Natural killer cell treated with Interleukin-12 subunit alpha and Interleukin-12 subunit beta and Interleukin-15 and Interleukin-18, amount 100 ng/mL, for 72 hours (primary cell): ENCODE measurements at regions not wholly inside any gene's neighbourhood (a gene's known extent, or its start where the extent isn't known, plus 50 kb on each side); places are given as distances from the start of the nearest gene placed in this dataset.
"Not testable (repeated sequence)": the region's sequence is repeated elsewhere in the genome, so short reads cannot be mapped to it uniquely, and the experiment has no call there.

ENCODE experiments used
- ATAC-seq, 2 donors: fragments of 150-1000 bp; cut with Tn5 transposase in 1 of 2; sonication (Bioruptor Pico), chemical (Tn5 transposase) in 1 of 2; 2 replicates each; pipeline ENCODE4 v1.10.0; 2021
- DNase-seq: peaks from one replicate; pipeline ENCODE4 v3.0.0; 2022; ENCODE audit warnings: low spot score
- H3K27ac Mint-ChIP-seq, 2 donors: 1 replicate in 1 of 2; 2 replicates in 1 of 2; pipeline ENCODE4 v1.8.0; 2022; ENCODE audit warnings: mixed read lengths in 2 of 2, mild to moderate bottlenecking in 1 of 2, moderate library complexity in 1 of 2
- H3K27me3 Mint-ChIP-seq, 2 donors: 1 replicate in 1 of 2; 2 replicates in 1 of 2; pipeline ENCODE4 v1.8.0; 2022; ENCODE audit warnings: mixed read lengths in 2 of 2
- H3K36me3 Mint-ChIP-seq: one replicate; pipeline ENCODE4 v1.8.0; 2022; ENCODE audit warnings: mixed read lengths
- H3K4me1 Mint-ChIP-seq, 2 donors: 1 replicate in 1 of 2; 2 replicates in 1 of 2; pipeline ENCODE4 v1.8.0; 2022; ENCODE audit warnings: low read depth in 2 of 2, mixed read lengths in 2 of 2, mild to moderate bottlenecking in 1 of 2
- H3K4me3 Mint-ChIP-seq: one replicate; pipeline ENCODE4 v1.8.0; 2022; ENCODE audit warnings: mixed read lengths
- H3K9me3 Mint-ChIP-seq: 2 replicates; pipeline ENCODE4 v1.8.0; 2022; ENCODE audit warnings: mixed read lengths

DNA sequence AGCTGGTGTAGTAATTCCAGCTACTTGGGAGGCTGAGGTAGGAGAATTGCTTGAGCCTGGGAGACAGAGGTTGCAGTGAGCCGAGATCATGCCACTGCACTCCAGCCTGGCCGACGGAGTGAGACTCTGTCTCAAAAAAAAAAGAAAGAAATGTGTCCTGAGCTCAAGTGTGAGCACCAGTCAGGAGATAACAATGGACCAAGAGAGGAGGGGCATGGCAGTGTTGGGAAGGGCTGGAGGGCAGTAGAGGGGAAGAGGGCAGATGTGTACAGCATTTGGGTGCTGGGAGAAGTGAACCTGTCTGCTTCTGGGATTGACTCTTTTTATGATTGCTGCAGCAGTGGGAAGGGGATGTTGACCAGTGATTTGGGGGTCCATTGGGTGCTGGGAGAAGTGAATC, 105.3 kb upstream of the MPHOSPH6 start:
- not testable (repeated sequence) for H3K4me1 Mint-ChIP-seq, H3K9me3 Mint-ChIP-seq, H3K36me3 Mint-ChIP-seq, H3K27ac Mint-ChIP-seq, H3K4me3 Mint-ChIP-seq, DNase-seq, ATAC-seq
- peaks cover 16 to 20% of the 10 kb centered on the region in 2 donors for H3K27me3 Mint-ChIP-seq

- no peaks in the 10 kb centered on the region for H3K9me3 Mint-ChIP-seq
- no peaks in the 10 kb centered on the region for H3K36me3 Mint-ChIP-seq
- no peak overlapping the region for H3K4me3 Mint-ChIP-seq
- no peaks in the 10 kb centered on the region for H3K4me1 Mint-ChIP-seq
- no peak for DNase-seq
- H3K27ac Mint-ChIP-seq, result no peak overlapping the region
- ATAC-seq, result no peak
- H3K27me3 Mint-ChIP-seq, result peaks cover 28 to 39% of the 10 kb centered on the region in 2 donors
Measured at GRCh38 chr16:82271636-82272035, 101.6 kb upstream of the MPHOSPH6 start.

DNA sequence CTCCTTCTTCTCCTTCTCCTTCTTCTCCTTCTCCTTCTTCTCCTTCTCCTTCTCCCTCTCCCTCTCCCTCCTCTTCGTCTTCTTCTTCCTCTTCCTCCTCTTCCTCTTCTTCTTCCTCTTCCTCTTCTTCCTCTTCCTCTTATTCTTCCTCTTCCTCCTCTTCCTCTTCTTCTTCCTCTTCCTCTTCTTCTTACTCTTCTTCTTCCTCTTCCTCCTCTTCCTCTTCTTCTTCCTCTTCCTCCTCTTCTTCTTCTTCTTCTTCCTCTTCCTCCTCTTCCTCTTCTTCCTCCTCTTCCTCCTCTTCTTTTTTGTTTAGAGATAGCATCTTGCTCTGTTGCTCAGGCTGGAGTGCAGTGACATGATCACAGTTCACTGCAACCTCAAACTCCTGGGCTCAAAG, 97.7 kb upstream of the MPHOSPH6 start:
- peaks cover 39 to 46% of the 10 kb centered on the region in 2 donors for H3K27me3 Mint-ChIP-seq
- H3K27ac Mint-ChIP-seq, ATAC-seq, H3K4me1 Mint-ChIP-seq, H3K4me3 Mint-ChIP-seq, H3K36me3 Mint-ChIP-seq, DNase-seq, H3K9me3 Mint-ChIP-seq: not testable (repeated sequence)

DNA sequence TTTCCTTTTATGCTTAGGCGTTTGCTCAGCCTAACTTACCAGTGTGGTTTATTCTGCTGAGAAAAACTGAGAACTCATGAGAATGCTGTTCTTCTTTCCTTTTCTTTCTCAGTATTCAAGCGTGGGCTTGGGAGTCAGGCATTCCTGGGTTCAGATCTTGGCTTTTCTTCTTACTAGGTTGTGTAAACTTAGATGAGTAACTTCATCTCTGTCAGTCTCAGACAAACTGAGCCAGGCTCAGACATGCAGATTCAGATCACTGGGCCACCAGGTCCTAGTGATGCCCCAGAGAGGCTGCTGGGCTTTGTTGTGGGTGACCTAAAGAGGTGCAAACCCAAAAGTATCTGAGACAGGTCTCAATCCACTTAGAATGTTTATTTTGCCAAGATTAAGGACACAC, 95.8 kb upstream of the MPHOSPH6 start:
- Mint-ChIP-seq H3K27ac (no peak overlapping the region), H3K36me3 (peaks cover 2% of the 10 kb centered on the region), H3K27me3 (peaks cover 34 to 36% of the 10 kb centered on the region in 2 donors), H3K4me1 (peaks cover 0 to 3% of the 10 kb centered on the region in 2 donors), H3K9me3 (no peaks in the 10 kb centered on the region), H3K4me3 (no peak overlapping the region)
- DNase-seq (no peak), ATAC-seq (peak in 1 of 2 donors; percentile 49)

GRCh38 chr16:82264756-82265155, 94.7 kb upstream of the MPHOSPH6 start:
- peaks cover 34 to 35% of the 10 kb centered on the region in 2 donors for H3K27me3 Mint-ChIP-seq
- H3K4me3 Mint-ChIP-seq, result no peak overlapping the region
- H3K36me3 Mint-ChIP-seq, result peaks cover 10% of the 10 kb centered on the region
- peaks cover 8% of the 10 kb centered on the region for H3K9me3 Mint-ChIP-seq
- H3K4me1 Mint-ChIP-seq, result peaks cover 5 to 8% of the 10 kb centered on the region in 2 donors
- no peak for DNase-seq
- no peak overlapping the region for H3K27ac Mint-ChIP-seq
- ATAC-seq, result no peak

DNA sequence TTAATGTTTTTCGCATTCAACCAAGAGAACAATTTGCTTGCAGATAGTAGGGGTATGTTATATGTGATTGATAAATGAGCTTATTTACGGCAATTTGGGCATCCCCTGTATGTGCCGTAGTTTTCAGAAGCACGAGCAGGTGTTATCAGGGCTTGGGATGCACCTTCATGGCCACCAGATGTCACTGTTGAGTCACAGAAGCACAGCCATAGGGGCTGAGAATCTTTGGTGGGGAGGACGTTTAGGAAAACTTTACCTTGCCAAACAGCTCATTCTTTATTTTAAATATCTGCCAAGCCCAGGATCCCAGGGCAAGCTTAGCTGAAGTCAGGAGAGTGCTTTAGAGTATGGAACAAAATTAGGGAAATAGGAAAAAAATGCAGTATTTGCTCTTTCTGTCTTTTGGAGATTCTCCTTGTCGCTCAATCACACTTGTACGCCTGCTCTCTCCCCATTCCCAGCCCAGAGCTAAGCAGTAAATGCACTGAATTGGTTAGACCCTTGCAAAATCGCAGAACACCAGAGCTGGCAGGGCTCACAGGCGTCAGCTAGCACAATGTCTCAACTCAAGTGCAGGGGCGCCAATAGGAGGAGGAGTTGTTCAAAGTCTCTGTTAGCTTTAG, 93.6 kb upstream of the MPHOSPH6 start:
- Mint-ChIP-seq H3K36me3 (peaks cover 10% of the 10 kb centered on the region), H3K4me3 (no peak overlapping the region), H3K4me1 (peaks cover 5 to 8% of the 10 kb centered on the region in 2 donors), H3K9me3 (peaks cover 8% of the 10 kb centered on the region), H3K27me3 (peaks cover 34 to 39% of the 10 kb centered on the region in 2 donors), H3K27ac (no peak overlapping the region)
- ATAC-seq, result peak; percentile 74 to 79
- no peak for DNase-seq

DNA sequence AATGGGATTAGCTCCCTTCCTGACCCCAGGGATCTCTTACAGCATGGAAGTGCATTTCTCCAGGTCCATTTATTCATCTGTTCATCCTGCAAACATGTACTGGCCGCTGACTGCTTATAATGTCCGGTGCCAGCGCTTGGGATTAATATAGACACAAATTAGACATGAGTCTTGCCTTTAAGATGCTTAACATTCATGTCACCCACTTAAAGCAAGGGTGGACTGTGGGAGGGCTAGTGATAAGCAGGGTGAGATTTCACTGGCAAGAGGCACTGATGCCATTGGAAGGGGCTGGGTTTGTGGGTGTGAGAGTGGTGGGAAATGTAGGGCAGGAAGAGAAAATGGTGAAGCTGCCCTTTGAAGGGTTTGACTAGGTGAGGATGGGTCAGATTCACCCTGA, 92.2 kb upstream of the MPHOSPH6 start:
- H3K4me1 Mint-ChIP-seq, result peaks cover 5 to 8% of the 10 kb centered on the region in 2 donors
- H3K27ac Mint-ChIP-seq, result no peak overlapping the region
- DNase-seq (no peak), ATAC-seq (no peak)
- H3K36me3 Mint-ChIP-seq, result peaks cover 10% of the 10 kb centered on the region
- H3K9me3 Mint-ChIP-seq, result peaks cover 8% of the 10 kb centered on the region
- no peak overlapping the region for H3K4me3 Mint-ChIP-seq
- peaks cover 30 to 36% of the 10 kb centered on the region in 2 donors for H3K27me3 Mint-ChIP-seq

DNA sequence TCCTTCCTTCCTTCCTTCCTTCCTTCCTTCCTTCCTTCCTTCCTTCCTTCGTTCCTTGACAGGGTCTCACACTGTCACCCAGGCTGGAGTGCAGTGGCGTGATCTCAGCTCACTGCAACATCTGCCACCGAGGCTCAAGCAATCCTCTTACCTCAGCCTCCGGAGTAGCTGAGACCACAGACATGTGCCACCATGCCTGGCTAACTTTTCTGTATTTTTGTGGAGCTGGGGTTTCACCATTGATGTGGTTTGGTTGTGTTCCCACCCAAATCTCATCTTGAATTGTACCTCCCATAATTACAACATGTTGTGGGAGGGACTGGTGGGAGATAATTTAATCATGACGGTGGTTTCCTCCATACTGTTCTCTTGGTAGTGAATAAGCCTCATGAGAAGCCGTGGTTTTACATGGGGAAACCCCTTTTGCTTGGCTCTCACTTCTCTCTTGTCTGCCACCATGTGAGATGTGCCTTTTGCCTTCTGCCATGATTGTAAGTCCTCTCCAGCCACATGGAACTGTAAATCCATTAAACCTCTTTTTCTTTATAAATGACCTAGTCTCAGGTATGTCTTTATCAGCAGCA, 90.3 kb upstream of the MPHOSPH6 start:
- H3K4me1 Mint-ChIP-seq, result peaks cover 5 to 8% of the 10 kb centered on the region in 2 donors
- H3K27me3 Mint-ChIP-seq, result peaks cover 28 to 29% of the 10 kb centered on the region in 2 donors
- no peak overlapping the region for H3K4me3 Mint-ChIP-seq
- peaks cover 10% of the 10 kb centered on the region for H3K36me3 Mint-ChIP-seq
- ATAC-seq (peak in 1 of 2 donors; percentile 38), DNase-seq (no peak)
- no peak overlapping the region for H3K27ac Mint-ChIP-seq
- peaks cover 8% of the 10 kb centered on the region for H3K9me3 Mint-ChIP-seq

- H3K4me3 Mint-ChIP-seq, result no peak overlapping the region
- ATAC-seq (no peak), DNase-seq (no peak)
- peaks cover 31 to 32% of the 10 kb centered on the region in 2 donors for H3K27me3 Mint-ChIP-seq
- peaks cover 8% of the 10 kb centered on the region for H3K9me3 Mint-ChIP-seq
- peaks cover 5 to 8% of the 10 kb centered on the region in 2 donors for H3K4me1 Mint-ChIP-seq
- H3K36me3 Mint-ChIP-seq, result peaks cover 10% of the 10 kb centered on the region
- H3K27ac Mint-ChIP-seq, result no peak overlapping the region
Measured at GRCh38 chr16:82259731-82260130, 89.7 kb upstream of the MPHOSPH6 start.

DNA sequence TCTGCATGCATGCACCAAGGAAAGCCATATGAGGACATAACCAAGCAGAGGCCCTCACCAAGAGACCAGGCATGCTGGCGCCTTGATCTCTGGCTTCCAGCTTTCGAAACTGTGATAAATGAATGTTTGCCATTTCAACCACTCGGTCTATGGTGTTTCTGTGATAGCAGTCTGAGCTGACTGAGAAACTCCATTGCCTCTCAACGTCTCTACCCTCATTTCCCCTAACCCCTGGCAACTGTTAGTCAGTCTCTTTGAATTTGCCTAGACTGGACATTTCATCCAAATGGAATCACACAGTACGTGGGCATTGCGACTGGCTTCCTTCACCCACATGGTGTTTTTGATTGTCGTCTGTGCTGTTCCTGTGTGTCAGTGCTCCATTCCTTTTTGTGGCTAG, 88.0 kb upstream of the MPHOSPH6 start:
- Mint-ChIP-seq H3K36me3 (peaks cover 10% of the 10 kb centered on the region), H3K27ac (no peak overlapping the region), H3K27me3 (peaks cover 26 to 44% of the 10 kb centered on the region in 2 donors), H3K9me3 (peaks cover 8% of the 10 kb centered on the region), H3K4me3 (no peak overlapping the region), H3K4me1 (peaks cover 5 to 6% of the 10 kb centered on the region in 2 donors)
- DNase-seq (no peak), ATAC-seq (no peak)

DNA sequence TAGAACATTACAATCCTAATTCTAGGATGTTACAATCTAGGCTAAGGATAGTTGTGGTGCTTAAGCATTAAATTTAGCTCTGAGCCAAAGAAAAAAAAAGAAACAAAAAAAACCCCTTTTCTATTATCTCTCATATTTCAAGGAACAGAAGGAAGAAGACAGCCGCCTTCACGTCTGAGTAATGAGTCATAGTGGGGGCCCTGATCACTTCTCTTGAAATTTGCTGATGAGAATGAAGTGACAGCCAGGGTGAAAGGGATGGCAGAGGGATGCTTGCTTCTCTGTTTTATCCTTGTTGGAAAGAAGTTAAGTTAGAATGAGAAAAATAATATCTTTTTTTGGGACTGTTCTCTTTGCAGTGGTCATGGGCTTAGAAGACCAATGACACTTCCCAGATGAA, 82.6 kb upstream of the MPHOSPH6 start:
- peaks cover 20 to 46% of the 10 kb centered on the region in 2 donors for H3K27me3 Mint-ChIP-seq
- H3K9me3 Mint-ChIP-seq, result no peaks in the 10 kb centered on the region
- no peak for ATAC-seq
- H3K4me1 Mint-ChIP-seq, result no peaks in the 10 kb centered on the region
- H3K4me3 Mint-ChIP-seq, result no peak overlapping the region
- no peak for DNase-seq
- H3K36me3 Mint-ChIP-seq, result no peaks in the 10 kb centered on the region
- no peak overlapping the region for H3K27ac Mint-ChIP-seq

GRCh38 chr16:82248677-82249076, 78.7 kb upstream of the MPHOSPH6 start:
- H3K36me3 Mint-ChIP-seq, result no peaks in the 10 kb centered on the region
- H3K27me3 Mint-ChIP-seq, result peaks cover 18 to 32% of the 10 kb centered on the region in 2 donors
- no peaks in the 10 kb centered on the region for H3K9me3 Mint-ChIP-seq
- no peak overlapping the region for H3K4me3 Mint-ChIP-seq
- no peak for DNase-seq
- H3K27ac Mint-ChIP-seq, result no peak overlapping the region
- no peak for ATAC-seq
- H3K4me1 Mint-ChIP-seq, result no peaks in the 10 kb centered on the region

DNA sequence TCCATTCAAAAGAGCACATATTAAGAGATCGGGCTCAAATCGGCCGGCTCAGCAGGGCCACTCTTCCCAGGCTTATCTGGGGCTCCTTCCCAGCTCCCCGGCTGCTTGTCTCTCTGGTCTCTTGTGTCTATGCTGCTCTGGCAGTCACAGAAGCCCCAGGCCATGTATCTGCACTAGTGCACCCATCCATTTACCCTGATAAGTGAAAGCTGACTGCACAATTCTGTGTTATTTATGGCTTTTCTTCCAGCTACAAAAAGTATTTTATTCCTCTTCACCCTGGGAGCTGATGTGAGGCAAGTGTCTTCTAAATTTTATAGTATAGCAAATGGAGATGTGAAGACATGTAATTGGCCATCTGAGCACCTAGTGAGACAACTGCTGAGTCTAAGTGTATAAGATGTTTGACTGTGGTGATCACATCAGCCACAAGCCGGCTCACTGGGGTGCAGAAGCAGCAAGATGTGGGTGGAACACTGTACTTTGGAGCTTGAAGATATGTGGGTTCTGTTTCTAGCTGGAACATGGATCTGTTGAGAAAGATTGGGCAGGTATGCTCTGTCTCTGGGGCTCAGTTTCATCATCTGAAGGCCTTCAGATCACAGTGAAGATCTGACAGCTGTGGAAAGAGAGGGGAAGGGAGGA, 78.1 kb upstream of the MPHOSPH6 start:
- Mint-ChIP-seq H3K4me1 (no peaks in the 10 kb centered on the region), H3K36me3 (no peaks in the 10 kb centered on the region), H3K27me3 (peaks cover 21 to 34% of the 10 kb centered on the region in 2 donors), H3K9me3 (no peaks in the 10 kb centered on the region), H3K4me3 (no peak overlapping the region), H3K27ac (no peak overlapping the region)
- DNase-seq, result no peak
- no peak for ATAC-seq

GRCh38 chr16:82242201-82242600, 72.2 kb upstream of the MPHOSPH6 start:
- DNase-seq (no peak), ATAC-seq (no peak)
- Mint-ChIP-seq H3K27me3 (peaks cover 23 to 45% of the 10 kb centered on the region in 2 donors), H3K27ac (no peak overlapping the region), H3K4me3 (no peak overlapping the region), H3K4me1 (no peaks in the 10 kb centered on the region), H3K36me3 (no peaks in the 10 kb centered on the region), H3K9me3 (no peaks in the 10 kb centered on the region)
